Esophagus squamous epithelium (tissue), 5 donors: ENCODE measurements at regions not wholly inside any gene's neighbourhood (a gene's known extent, or its start where the extent isn't known, plus 50 kb on each side); places are given as distances from the start of the nearest gene placed in this dataset.
"Not testable (repeated sequence)": the region's sequence is repeated elsewhere in the genome, so short reads cannot be mapped to it uniquely, and the experiment has no call there.

Experiments used
- DNase-seq: peaks from one replicate; lab custom pipeline; 2025; lab: John Stamatoyannopoulos, UW
- H3K27ac ChIP-seq, 4 donors: fragments of 200-600 bp; sonication (generic); one replicate each; pipeline ENCODE4 v1.5.1; 2016 to 2019; ENCODE audit warnings: mild to moderate bottlenecking in 1 of 4
- H3K27me3 ChIP-seq, 4 donors: fragments of 200-600 bp; sonication (generic); 1 replicate in 3 of 4; 2 replicates in 1 of 4; pipeline versions ENCODE4 v1.5.1 to v1.6.0; 2017 to 2021; ENCODE audit warnings: antibody characterized with exemption in 1 of 4
- H3K36me3 ChIP-seq, 3 donors: fragments of 200-600 bp; sonication (generic); one replicate each; pipeline ENCODE4 v1.5.1; 2016 to 2019
- H3K4me1 ChIP-seq, 3 donors: fragments of 200-600 bp; sonication (generic); one replicate each; pipeline ENCODE4 v1.5.1; 2017 to 2019
- H3K4me3 ChIP-seq, 4 donors: fragments of 200-600 bp; sonication (generic); 1 replicate in 3 of 4; 2 replicates in 1 of 4; pipeline ENCODE4 v1.5.1; 2016 to 2019; ENCODE audit warnings: mild to moderate bottlenecking in 2 of 4, moderate library complexity in 1 of 4
- H3K9me3 ChIP-seq, 3 donors: fragments of 200-600 bp; sonication (generic); one replicate each; pipeline ENCODE4 v1.5.1; 2016 to 2019
- POLR2A ChIP-seq, 4 donors: fragments of 450-650 bp; IDR thresholded peaks; one replicate each; pipeline ENCODE4 v1.6.1; 2017; ENCODE audit warnings: antibody characterized with exemption in 4 of 4, mild to moderate bottlenecking in 4 of 4, moderate library complexity in 3 of 4
- WGBS, 2 donors: methylation state at CpG; one replicate each; pipeline ENCODE4 v1.1.5; 2018; 5-methylcytosine and 5-hydroxymethylcytosine counted together
- intact Hi-C: fragments of 100-400 bp; cut with DNase I; formaldehyde crosslinking; loops from one replicate; pipeline ENCODE4 v1.15.0; 2022
- TF ChIP-seq, protein P1 (sequence below), 6 experiments: fragments of 450-650 bp in 4 of 6; fragments of 200-600 bp in 2 of 6; sonication (generic) in 2 of 6; IDR thresholded peaks; one replicate each; pipeline ENCODE4 v1.5.1; 2016 to 2019; ENCODE audit warnings: antibody characterized with exemption in 6 of 6, mild to moderate bottlenecking in 4 of 6, moderate library complexity in 4 of 6
- donor health status: DM: yes; HTN: yes; CAD: no.

DNA sequence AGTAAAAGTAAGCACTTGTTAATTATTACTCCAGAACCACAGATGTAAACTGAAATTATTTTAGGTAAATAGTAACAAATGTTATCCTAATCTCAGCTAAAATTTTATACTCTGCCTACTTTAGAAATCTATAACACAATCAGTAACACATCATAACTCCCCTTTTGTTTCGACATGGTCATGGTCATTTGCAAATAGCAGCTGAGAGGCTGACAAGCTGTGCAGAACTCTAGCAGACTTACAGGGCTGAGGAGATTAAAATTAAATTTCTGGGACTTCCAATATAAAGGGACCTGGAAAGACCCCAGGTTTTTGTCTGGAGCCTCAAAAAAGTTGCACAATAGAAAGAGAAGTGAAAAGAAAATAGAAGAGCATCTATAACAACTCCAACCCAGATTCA lies 88.8 kb downstream of the PRL start:
- no peaks in the 10 kb centered on the region for H3K9me3 ChIP-seq

DNA sequence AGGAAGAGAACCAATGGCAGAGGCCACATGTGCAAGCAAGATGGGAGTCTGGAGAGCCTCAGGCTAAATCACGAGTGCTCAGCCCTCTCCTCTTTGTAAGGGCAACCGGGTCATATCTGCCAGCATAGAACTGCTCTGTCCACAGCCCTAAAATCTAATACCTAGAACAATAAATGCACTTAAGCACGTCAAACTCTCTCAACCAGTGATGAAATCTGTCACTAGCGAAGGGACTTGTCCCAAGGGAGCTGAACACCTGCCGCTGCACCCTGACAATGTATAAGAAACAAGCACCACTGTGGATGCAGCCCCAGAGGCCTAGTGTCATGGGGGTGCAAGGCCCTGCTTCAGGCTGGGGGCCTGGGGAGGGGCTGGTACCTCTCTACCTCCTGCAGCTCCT lies 82.5 kb downstream of the PRL start:
- Histone ChIP-seq H3K27ac (no peak overlapping the region), H3K27me3 (no peaks in the 10 kb centered on the region), H3K4me3 (no peak overlapping the region), H3K4me1 (no peaks in the 10 kb centered on the region), H3K9me3 (no peaks in the 10 kb centered on the region), H3K36me3 (no peaks in the 10 kb centered on the region)
- TF ChIP-seq, protein P1, sequence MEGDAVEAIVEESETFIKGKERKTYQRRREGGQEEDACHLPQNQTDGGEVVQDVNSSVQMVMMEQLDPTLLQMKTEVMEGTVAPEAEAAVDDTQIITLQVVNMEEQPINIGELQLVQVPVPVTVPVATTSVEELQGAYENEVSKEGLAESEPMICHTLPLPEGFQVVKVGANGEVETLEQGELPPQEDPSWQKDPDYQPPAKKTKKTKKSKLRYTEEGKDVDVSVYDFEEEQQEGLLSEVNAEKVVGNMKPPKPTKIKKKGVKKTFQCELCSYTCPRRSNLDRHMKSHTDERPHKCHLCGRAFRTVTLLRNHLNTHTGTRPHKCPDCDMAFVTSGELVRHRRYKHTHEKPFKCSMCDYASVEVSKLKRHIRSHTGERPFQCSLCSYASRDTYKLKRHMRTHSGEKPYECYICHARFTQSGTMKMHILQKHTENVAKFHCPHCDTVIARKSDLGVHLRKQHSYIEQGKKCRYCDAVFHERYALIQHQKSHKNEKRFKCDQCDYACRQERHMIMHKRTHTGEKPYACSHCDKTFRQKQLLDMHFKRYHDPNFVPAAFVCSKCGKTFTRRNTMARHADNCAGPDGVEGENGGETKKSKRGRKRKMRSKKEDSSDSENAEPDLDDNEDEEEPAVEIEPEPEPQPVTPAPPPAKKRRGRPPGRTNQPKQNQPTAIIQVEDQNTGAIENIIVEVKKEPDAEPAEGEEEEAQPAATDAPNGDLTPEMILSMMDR (IDR thresholded peaks at IDR 0.05) = no peak
- TF ChIP-seq POLR2A (IDR thresholded peaks at IDR 0.05) = no peak
- WGBS, 2 donors = 89 to 93% methylated on average over 3 of the region's 5 CpGs
- intact Hi-C loops = no loop called here
- no peak for DNase-seq

More for the DNA sequence above, 88.8 kb downstream of the PRL start:
- no peak overlapping the region for H3K4me3 ChIP-seq
- 58 to 79% methylated on average over 1 of the region's 1 CpG for WGBS, 2 donors
- no peaks in the 10 kb centered on the region for H3K4me1 ChIP-seq
- H3K27ac ChIP-seq = no peak overlapping the region
- H3K27me3 ChIP-seq = no peaks in the 10 kb centered on the region
- intact Hi-C loops = no loop called here
- no peaks in the 10 kb centered on the region for H3K36me3 ChIP-seq
- TF ChIP-seq, protein P1 (IDR thresholded peaks at IDR 0.05) = no peak
- no peak for TF ChIP-seq POLR2A (IDR thresholded peaks at IDR 0.05)
- DNase-seq = no peak

DNA sequence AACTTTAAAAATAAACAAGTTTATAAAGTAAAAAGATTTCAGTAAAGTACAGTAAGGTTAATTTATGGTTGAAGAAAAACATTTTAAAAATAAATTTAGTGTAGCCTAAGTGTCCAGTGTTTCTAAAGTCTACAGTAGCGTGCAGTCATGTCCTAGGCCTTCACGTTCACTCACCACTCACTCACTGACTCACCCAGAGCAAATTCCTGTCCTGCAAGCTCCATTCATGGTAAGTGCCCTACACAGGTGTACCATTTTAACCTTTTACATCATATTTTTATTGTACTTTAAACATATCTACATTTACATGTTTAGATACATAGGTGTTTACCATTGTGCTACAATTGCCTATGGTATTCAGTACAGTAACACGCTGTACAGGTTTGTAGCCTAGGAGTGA lies 81.4 kb downstream of the PRL start:
- intact Hi-C loops, H3K27ac ChIP-seq: not testable (repeated sequence)

DNA sequence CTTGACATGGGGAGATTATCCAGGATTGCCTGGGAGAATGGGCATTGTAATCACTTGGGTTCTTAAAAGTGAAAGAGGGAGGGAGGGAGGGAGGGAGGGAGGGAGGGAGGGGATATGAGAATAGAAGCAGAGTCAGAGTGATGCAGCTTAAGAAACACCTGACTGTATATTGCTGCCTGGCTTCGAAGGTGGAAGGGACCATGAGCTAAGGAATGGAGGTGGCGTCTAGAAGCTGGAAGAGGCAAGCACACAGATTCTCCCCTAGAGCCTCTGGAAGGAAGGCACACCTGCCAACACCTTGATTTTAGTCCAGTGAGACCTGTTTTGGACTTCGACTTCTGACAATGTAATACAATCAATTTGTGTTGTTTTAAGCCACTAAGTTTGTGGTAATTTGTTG lies 78.4 kb downstream of the PRL start:
- Histone ChIP-seq H3K4me1 (no peaks in the 10 kb centered on the region), H3K4me3 (no peak overlapping the region), H3K27ac (no peak overlapping the region), H3K36me3 (no peaks in the 10 kb centered on the region), H3K27me3 (no peaks in the 10 kb centered on the region), H3K9me3 (no peaks in the 10 kb centered on the region)
- intact Hi-C loops = no loop called here
- no peak for TF ChIP-seq POLR2A (IDR thresholded peaks at IDR 0.05)
- TF ChIP-seq, protein P1 (IDR thresholded peaks at IDR 0.05) = no peak
- DNase-seq = no peak
- WGBS, 2 donors = 82 to 84% methylated on average over 3 of the region's 3 CpGs

More for the DNA sequence above, 81.4 kb downstream of the PRL start:
- H3K27me3 ChIP-seq, H3K4me3 ChIP-seq, DNase-seq, H3K36me3 ChIP-seq, H3K9me3 ChIP-seq, H3K4me1 ChIP-seq: not testable (repeated sequence)
- WGBS, 2 donors = 67 to 76% methylated on average over 3 of the region's 3 CpGs

DNA sequence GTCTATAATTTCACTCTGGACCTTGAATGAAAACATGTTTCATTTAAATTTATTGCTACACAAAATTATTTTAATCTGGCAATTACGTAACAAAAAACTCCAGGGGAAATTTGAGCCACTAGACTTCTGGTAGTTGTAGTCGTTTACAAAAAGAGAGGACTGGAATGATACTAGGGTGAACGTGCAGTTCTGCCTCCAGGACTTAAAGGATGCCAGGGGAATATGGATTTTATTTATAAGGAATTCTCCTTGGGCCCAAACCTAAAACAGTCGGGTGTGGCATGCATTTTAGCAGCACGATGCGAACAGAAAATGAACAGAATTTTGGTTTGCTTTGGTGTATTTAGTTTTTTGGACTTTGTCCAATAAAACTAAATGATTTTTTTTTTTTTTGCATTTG lies 76.9 kb downstream of the PRL start:
- WGBS, 2 donors = 67 to 70% methylated on average over 6 of the region's 6 CpGs
- H3K27me3 ChIP-seq = no peaks in the 10 kb centered on the region
- no peak for DNase-seq
- intact Hi-C loops = no loop called here
- no peak overlapping the region for H3K4me3 ChIP-seq
- H3K27ac ChIP-seq = no peak overlapping the region
- no peaks in the 10 kb centered on the region for H3K9me3 ChIP-seq
- H3K36me3 ChIP-seq = no peaks in the 10 kb centered on the region
- no peaks in the 10 kb centered on the region for H3K4me1 ChIP-seq
- TF ChIP-seq, protein P1 (IDR thresholded peaks at IDR 0.05) = no peak
- TF ChIP-seq POLR2A (IDR thresholded peaks at IDR 0.05) = no peak

DNA sequence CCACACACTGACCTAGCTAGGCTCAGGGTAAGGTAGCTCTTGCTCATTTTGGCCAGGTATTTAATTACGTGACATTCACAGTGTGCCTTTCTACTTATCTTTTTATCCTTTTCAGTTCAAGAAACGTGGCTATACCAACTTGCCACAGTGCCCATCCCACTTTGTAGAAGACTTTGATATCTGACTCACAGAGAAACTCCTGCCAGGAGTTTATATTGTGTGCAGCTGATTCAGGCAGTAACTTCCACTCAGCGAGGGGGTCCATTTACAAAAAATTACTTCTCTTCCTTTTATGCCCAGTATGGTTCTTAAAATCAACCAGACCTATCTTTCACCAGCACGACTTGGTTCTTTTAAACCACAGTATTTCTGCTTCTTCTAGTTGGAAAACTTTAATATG lies 75.6 kb downstream of the PRL start:
- no peak for DNase-seq
- H3K27ac ChIP-seq = no peak overlapping the region
- no peaks in the 10 kb centered on the region for H3K27me3 ChIP-seq
- TF ChIP-seq POLR2A (IDR thresholded peaks at IDR 0.05) = no peak
- TF ChIP-seq, protein P1 (IDR thresholded peaks at IDR 0.05) = no peak
- no peaks in the 10 kb centered on the region for H3K4me1 ChIP-seq
- intact Hi-C loops = no loop called here
- H3K36me3 ChIP-seq = no peaks in the 10 kb centered on the region
- 56 to 63% methylated on average over 4 of the region's 4 CpGs for WGBS, 2 donors
- H3K4me3 ChIP-seq = no peak overlapping the region
- H3K9me3 ChIP-seq = no peaks in the 10 kb centered on the region
